Sigmoid colon (tissue), 4 donors: ENCODE measurements at regions not wholly inside any gene's neighbourhood (a gene's known extent, or its start where the extent isn't known, plus 50 kb on each side); places are given as distances from the start of the nearest gene placed in this dataset.

Experiments
- CTCF ChIP-seq, 4 experiments: fragments of 450-650 bp in 3 of 4; fragments of 200-600 bp in 1 of 4; IDR thresholded peaks; one replicate each; pipeline ENCODE4 v1.5.1; 2016 to 2019; ENCODE audit warnings: antibody characterized with exemption in 4 of 4, mild to moderate bottlenecking in 3 of 4, moderate library complexity in 2 of 4
- EP300 ChIP-seq, 4 donors: sonication (generic); formaldehyde crosslinking; IDR thresholded peaks; one replicate each; pipeline ENCODE4 v1.6.1; 2017; ENCODE audit warnings: antibody characterized with exemption in 4 of 4
- POLR2AphosphoS5 ChIP-seq, 4 donors: sonication (generic); formaldehyde crosslinking; IDR thresholded peaks; one replicate each; pipeline ENCODE4 v1.6.1; 2017; ENCODE audit warnings: antibody characterized with exemption in 4 of 4

GRCh38 chr7:114102996-114103395 is 184.2 kb upstream of the PPP1R3A start:
- no peak for TF ChIP-seq CTCF (IDR thresholded peaks at IDR 0.05)
- TF ChIP-seq EP300 (IDR thresholded peaks at IDR 0.05), result no peak
- no peak for TF ChIP-seq POLR2AphosphoS5 (IDR thresholded peaks at IDR 0.05)
